ENCODE measurements at regions not wholly inside any gene's neighbourhood (a gene's known extent, or its start where the extent isn't known, plus 50 kb on each side); places are given as distances from the start of the nearest gene placed in this dataset.

DNA sequence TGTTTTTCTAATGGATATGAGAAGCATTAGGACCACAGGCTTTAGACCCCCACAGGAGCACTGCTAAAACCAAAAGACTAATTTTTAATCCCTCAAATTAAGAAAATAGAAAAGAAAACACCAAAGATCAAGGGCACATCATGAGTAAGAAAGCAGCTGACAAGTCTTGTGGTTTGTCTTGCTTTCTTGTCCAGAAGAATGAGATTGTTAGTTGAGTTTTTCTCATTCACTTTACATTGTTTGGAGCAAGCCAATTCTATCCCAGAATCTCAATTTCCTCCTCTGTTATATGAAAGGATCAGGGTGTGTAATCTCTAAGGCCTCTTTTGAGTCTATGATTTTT, 899.0 kb downstream of the KCNJ2 start:
- no peak overlapping the region for H3K4me3 ChIP-seq
- TF ChIP-seq, protein P1, sequence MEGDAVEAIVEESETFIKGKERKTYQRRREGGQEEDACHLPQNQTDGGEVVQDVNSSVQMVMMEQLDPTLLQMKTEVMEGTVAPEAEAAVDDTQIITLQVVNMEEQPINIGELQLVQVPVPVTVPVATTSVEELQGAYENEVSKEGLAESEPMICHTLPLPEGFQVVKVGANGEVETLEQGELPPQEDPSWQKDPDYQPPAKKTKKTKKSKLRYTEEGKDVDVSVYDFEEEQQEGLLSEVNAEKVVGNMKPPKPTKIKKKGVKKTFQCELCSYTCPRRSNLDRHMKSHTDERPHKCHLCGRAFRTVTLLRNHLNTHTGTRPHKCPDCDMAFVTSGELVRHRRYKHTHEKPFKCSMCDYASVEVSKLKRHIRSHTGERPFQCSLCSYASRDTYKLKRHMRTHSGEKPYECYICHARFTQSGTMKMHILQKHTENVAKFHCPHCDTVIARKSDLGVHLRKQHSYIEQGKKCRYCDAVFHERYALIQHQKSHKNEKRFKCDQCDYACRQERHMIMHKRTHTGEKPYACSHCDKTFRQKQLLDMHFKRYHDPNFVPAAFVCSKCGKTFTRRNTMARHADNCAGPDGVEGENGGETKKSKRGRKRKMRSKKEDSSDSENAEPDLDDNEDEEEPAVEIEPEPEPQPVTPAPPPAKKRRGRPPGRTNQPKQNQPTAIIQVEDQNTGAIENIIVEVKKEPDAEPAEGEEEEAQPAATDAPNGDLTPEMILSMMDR (IDR thresholded peaks at IDR 0.05; ENCODE audit: borderline replicate concordance) = no peak
- no peak for DNase-seq
- no peaks in the 10 kb centered on the region for H3K4me1 ChIP-seq
- no peaks in the 10 kb centered on the region for H3K9me3 ChIP-seq (replicated peaks)
- H3K36me3 ChIP-seq = no peaks in the 10 kb centered on the region
- H3K27ac ChIP-seq (replicated peaks) = no peak overlapping the region
- intact Hi-C loops (cut with micrococcal nuclease) = no loop called here
- H3K27me3 ChIP-seq (ENCODE audit: low read depth) = no peaks in the 10 kb centered on the region

DNA sequence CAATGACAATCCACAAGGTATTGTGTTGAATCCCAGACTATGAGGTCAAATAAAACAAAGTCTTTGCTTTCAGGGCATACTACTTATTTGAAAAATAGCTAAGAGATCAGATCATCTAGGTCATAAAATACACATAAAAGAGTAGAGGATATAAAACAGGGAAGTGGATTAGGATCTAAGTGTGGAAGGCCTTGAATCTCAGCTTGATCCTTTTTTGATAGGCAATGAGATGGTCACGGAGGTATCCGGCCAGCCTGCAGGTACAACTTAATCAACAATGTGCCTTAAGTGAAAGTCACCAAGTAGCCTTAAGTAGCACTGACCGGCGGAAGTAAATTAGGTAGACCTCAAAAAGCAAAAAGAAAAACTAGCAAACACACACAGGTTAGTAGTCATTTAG, 901.7 kb downstream of the KCNJ2 start:
- H3K9me3 ChIP-seq (replicated peaks) = no peaks in the 10 kb centered on the region
- H3K36me3 ChIP-seq = no peaks in the 10 kb centered on the region
- no peaks in the 10 kb centered on the region for H3K27me3 ChIP-seq (ENCODE audit: low read depth)
- intact Hi-C loops (cut with micrococcal nuclease) = no loop called here
- H3K4me1 ChIP-seq = no peaks in the 10 kb centered on the region
- no peak for DNase-seq
- no peak overlapping the region for H3K27ac ChIP-seq (replicated peaks)
- TF ChIP-seq, protein P1 (IDR thresholded peaks at IDR 0.05; ENCODE audit: borderline replicate concordance) = no peak
- no peak overlapping the region for H3K4me3 ChIP-seq

GRCh38 chr17:71071837-71072236, 902.5 kb downstream of the KCNJ2 start:
- no peak overlapping the region for H3K4me3 ChIP-seq
- no peaks in the 10 kb centered on the region for H3K27me3 ChIP-seq (ENCODE audit: low read depth)
- H3K36me3 ChIP-seq = no peaks in the 10 kb centered on the region
- TF ChIP-seq, protein P1 (IDR thresholded peaks at IDR 0.05; ENCODE audit: borderline replicate concordance) = no peak
- no peak overlapping the region for H3K27ac ChIP-seq (replicated peaks)
- no peaks in the 10 kb centered on the region for H3K4me1 ChIP-seq
- H3K9me3 ChIP-seq (replicated peaks) = no peaks in the 10 kb centered on the region
- intact Hi-C loops (cut with micrococcal nuclease) = no loop called here
- no peak for DNase-seq

DNA sequence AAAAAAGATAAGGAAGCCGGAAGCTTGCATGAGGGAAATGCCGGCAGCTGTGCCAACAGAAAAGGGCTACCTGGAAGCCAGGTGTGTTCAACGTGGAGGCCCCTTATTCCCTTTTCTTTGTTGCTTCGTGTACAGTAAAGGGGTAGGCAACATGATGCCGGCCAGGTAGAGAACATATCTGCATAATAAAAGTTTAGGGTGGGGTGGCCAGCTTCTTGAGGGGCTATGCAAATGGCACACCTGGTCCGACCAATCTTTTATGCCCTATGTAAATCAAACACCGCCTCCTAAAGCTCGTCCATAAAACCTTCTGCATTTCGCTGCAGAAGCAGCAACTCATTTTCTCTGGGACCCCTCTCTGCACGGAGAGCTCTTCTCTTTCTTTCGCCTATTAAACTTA, 911.6 kb downstream of the KCNJ2 start:
- H3K9me3 ChIP-seq (replicated peaks) = no peaks in the 10 kb centered on the region
- TF ChIP-seq, protein P1 (IDR thresholded peaks at IDR 0.05; ENCODE audit: borderline replicate concordance) = no peak
- no peaks in the 10 kb centered on the region for H3K36me3 ChIP-seq
- intact Hi-C loops (cut with micrococcal nuclease) = no loop called here
- no peak overlapping the region for H3K4me3 ChIP-seq
- DNase-seq = no peak
- no peaks in the 10 kb centered on the region for H3K4me1 ChIP-seq
- no peaks in the 10 kb centered on the region for H3K27me3 ChIP-seq (ENCODE audit: low read depth)
- no peak overlapping the region for H3K27ac ChIP-seq (replicated peaks)

DNA sequence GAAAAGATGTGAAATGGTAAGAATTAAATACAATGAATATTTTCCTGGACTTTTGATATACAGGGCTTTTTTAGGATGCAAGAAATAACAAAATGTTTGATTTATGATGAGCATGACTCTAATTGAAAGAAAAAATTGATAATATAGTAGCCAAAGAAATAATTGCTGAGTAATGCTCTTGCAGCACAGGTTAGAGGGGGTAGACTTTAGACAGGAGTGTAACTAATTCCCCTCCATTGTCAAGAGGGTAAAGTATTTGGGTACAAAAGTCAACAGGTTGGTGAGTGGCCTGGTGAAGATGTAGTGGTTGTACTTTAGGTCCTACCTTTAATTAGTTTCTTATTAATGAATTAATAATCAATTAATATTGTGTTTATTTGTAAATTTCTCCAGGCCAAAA, 912.3 kb downstream of the KCNJ2 start:
- no peak overlapping the region for H3K27ac ChIP-seq (replicated peaks)
- no peaks in the 10 kb centered on the region for H3K9me3 ChIP-seq (replicated peaks)
- intact Hi-C loops (cut with micrococcal nuclease) = no loop called here
- TF ChIP-seq, protein P1 (IDR thresholded peaks at IDR 0.05; ENCODE audit: borderline replicate concordance) = no peak
- no peak for DNase-seq
- no peaks in the 10 kb centered on the region for H3K4me1 ChIP-seq
- no peaks in the 10 kb centered on the region for H3K27me3 ChIP-seq (ENCODE audit: low read depth)
- H3K4me3 ChIP-seq = no peak overlapping the region
- H3K36me3 ChIP-seq = no peaks in the 10 kb centered on the region

- Histone ChIP-seq H3K4me1 (no peaks in the 10 kb centered on the region), H3K4me3 (no peak overlapping the region), H3K27ac (replicated peaks) (no peak overlapping the region), H3K36me3 (no peaks in the 10 kb centered on the region), H3K9me3 (replicated peaks) (no peaks in the 10 kb centered on the region), H3K27me3 (ENCODE audit: low read depth) (no peaks in the 10 kb centered on the region)
- TF ChIP-seq, protein P1 (IDR thresholded peaks at IDR 0.05; ENCODE audit: borderline replicate concordance) = peak; percentile 31
- intact Hi-C loops (cut with micrococcal nuclease) = no loop called here
- no peak for DNase-seq
Measured at GRCh38 chr17:71084219-71084618, 914.9 kb downstream of the KCNJ2 start.
